ENCODE measurements at regions not wholly inside any gene's neighbourhood (a gene's known extent, or its start where the extent isn't known, plus 50 kb on each side); places are given as distances from the start of the nearest gene placed in this dataset.

GRCh38 chr12:85708775-85709174 is 127.4 kb downstream of the RASSF9 start:
- FAIRE-seq (no peak), ATAC-seq (no peak), DNase-seq (ENCODE audit: low spot score) (no peak)
- Histone ChIP-seq H3K9ac (ENCODE audit: insufficient read depth, low read depth, low read length) (no peak overlapping the region), H3K79me2 (ENCODE audit: insufficient read depth, low read length) (no peaks in the 10 kb centered on the region), H2AFZ (ENCODE audit: low read length) (no peak overlapping the region), H3K4me1 (ENCODE audit: insufficient read depth, low read length) (no peaks in the 10 kb centered on the region), H3K9me3 (ENCODE audit: low read length) (no peaks in the 10 kb centered on the region), H3K27ac (ENCODE audit: extremely low read length, insufficient read depth, low read length) (no peak overlapping the region), H3K36me3 (replicated peaks in 1 of 2; ENCODE audit: control insufficient read depth in 1 of 2, insufficient read depth in 2 of 2, low read length in 2 of 2) (no peaks in the 10 kb centered on the region), H4K20me1 (ENCODE audit: insufficient read depth, low read length) (no peaks in the 10 kb centered on the region), H3K4me2 (ENCODE audit: low read depth, low read length) (no peak overlapping the region), H3K4me3 (replicated peaks in 1 of 3; ENCODE audit: insufficient read depth in 1 of 3, low read depth in 2 of 3, low read length in 3 of 3) (no peak overlapping the region), H3K27me3 (ENCODE audit: control insufficient read depth in 1 of 2, insufficient read depth in 2 of 2, low read length in 2 of 2) (no peaks in the 10 kb centered on the region)
- in situ Hi-C loops (cut with HindIII; ENCODE audit: extremely low pct_ligation_motif_present, low pct_unique_long_range_greater_than_20kb) (no loop called here), intact Hi-C loops (cut with micrococcal nuclease; ENCODE audit: unreplicated experiment) (no loop called here)
- BruUV-seq (replicated peaks), result no TSS peak
- 45% methylated on average over 11 of the region's 11 CpGs for WGBS (ENCODE audit: low lambda C conversion rate)
- CTCF ChIA-PET (ENCODE audit: low intra/inter-chr PET ratio, low total read pairs), result no interaction called here
- POLR2A ChIA-PET, result no interaction called here
- TF ChIP-seq TERF1 (CRISPR knock-in tag; IDR thresholded peaks at IDR 0.05), result no peak
- TF ChIP-seq ZBTB39 (CRISPR knock-in tag; IDR thresholded peaks at IDR 0.05), result no peak
- no peak for TF ChIP-seq ATF3 (CRISPR knock-in tag; IDR thresholded peaks at IDR 0.05)
- TF ChIP-seq TIGD3 (CRISPR knock-in tag; IDR thresholded peaks at IDR 0.05; ENCODE audit: borderline replicate concordance), result no peak
- TF ChIP-seq KAT7 (CRISPR knock-in tag; IDR thresholded peaks at IDR 0.05; ENCODE audit: borderline replicate concordance), result no peak
- TF ChIP-seq ZBTB34 (CRISPR knock-in tag; IDR thresholded peaks at IDR 0.05), result no peak
- no peak for TF ChIP-seq ZNF709 (CRISPR knock-in tag; IDR thresholded peaks at IDR 0.05)
- no peak for TF ChIP-seq GPBP1L1 (CRISPR knock-in tag; IDR thresholded peaks at IDR 0.05)
- no peak for TF ChIP-seq ZMAT3 (CRISPR knock-in tag; conservative IDR thresholded peaks at IDR 0.05)
- TF ChIP-seq RFXANK (CRISPR knock-in tag; IDR thresholded peaks at IDR 0.05), result no peak
- no peak for TF ChIP-seq GPN1 (CRISPR knock-in tag; IDR thresholded peaks at IDR 0.05; ENCODE audit: borderline replicate concordance)
- TF ChIP-seq ADNP (CRISPR knock-in tag; IDR thresholded peaks at IDR 0.05), result no peak
- TF ChIP-seq BRD4 (CRISPR knock-in tag; IDR thresholded peaks at IDR 0.05), result no peak
- no peak for TF ChIP-seq ZNF251 (CRISPR knock-in tag; IDR thresholded peaks at IDR 0.05)
- TF ChIP-seq THAP7 (CRISPR knock-in tag; IDR thresholded peaks at IDR 0.05), result no peak
- TF ChIP-seq POLR2G (IDR thresholded peaks at IDR 0.05; ENCODE audit: low read depth, low read length), result no peak

Data from HepG2 (cell line).